DLD1 (cell line): ENCODE measurements at regions not wholly inside any gene's neighbourhood (a gene's known extent, or its start where the extent isn't known, plus 50 kb on each side); places are given as distances from the start of the nearest gene placed in this dataset.
"Not testable (repeated sequence)": the region's sequence is repeated elsewhere in the genome, so short reads cannot be mapped to it uniquely, and the experiment has no call there.

Source experiments
- in situ Hi-C: cut with HindIII; loops from 2 replicates; pipeline ENCODE4 v1.10.0; 2017; ENCODE audit warnings: low sequenced_read_pairs

DNA sequence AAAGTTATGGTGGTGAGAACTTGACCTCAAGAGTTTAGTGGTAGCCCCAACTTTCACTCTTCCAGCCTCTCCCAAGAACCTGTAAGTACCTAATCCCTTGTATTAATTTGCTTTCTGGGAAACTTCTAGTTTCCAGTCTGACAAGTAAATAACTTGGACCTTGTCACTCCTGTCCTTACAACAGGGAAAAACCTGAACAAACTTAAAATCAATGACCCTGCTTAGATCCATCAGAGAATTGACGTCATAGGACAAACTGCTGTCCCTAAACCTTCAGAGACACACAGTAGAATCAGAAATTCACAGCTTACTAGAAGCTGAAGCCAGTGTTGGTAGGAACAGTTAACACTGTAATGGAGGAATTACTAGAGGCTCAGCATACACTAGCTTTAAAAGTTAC is 60.0 kb upstream of the DCLK2 start:
- in situ Hi-C loops = no loop called here

DNA sequence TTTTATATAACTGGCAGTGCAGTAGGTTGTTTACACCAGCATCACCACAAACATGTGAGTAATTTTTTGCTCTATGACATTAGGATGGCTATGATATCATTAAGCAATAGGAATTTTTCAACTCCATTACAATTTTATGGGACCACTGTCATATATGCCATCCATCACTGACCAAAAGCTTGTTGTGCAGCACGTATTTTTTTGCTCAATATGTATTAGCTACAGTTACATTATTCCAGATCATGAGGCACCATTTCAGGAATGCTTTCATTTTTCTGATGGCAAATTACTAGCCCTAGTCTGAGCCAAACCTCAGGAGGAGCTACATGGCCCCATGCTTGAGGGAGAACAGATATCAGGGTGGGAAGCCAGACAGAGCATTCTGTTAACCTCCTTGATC is 56.8 kb upstream of the DCLK2 start:
- in situ Hi-C loops = no loop called here

GRCh38 chr4:150023489-150023888 is 54.8 kb upstream of the DCLK2 start:
- in situ Hi-C loops = no loop called here

DNA sequence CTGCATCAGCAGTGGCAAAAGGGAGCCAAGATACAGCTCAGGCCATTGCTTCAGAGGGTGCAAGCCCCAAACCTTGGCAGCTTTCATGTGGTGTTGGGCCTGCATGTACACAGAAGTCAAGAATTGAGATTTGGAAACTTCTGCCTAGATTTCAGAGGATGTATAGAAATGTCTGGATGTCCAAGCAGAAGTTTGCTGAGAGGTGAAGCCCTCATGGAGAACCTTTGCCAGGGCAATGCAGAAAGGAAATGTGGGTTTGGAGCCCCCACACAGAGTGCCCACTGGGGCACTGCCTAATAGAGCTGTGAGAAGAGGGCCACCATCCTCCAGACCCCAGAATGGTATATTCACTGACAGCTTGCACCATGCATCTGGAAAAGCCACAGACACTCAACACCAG is 51.3 kb upstream of the DCLK2 start:
- in situ Hi-C loops = not testable (repeated sequence)
